T-helper 22 cell (primary cell): ENCODE measurements at regions not wholly inside any gene's neighbourhood (a gene's known extent, or its start where the extent isn't known, plus 50 kb on each side); places are given as distances from the start of the nearest gene placed in this dataset.

Source experiments
- DNase-seq: peaks from one replicate; pipeline ENCODE4 v3.0.0-alpha.2; 2020; ENCODE audit warnings: low read depth

DNA sequence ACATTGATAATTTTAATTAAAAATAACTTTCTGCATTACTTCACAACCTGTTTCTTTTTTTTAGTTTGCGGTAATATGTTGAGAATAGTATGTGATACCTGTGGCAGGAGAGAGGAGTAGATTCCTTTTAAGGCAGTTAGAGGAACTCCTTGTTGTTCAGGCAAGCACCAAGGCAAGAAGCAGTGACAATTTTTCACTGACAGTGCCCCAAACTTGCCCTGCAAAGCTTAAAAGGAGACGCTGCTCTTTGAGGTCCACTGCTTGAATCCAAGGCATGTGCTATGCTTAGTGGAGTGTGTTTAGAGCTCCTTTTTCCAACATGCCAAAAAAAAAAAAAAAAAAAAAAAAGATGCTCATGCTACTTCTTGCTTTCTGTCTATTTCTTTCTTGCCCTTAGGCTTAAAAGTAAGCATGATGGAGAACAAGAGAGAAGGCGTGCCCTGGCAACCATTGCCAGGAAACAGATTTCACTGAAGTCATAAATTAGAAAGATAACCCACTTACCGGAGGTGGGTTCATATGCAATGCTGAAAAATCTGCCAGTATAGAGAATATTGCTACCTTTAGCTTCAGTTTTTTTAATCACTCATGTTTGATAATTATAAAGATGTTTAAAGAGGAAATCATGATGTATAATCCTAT, 58.3 kb upstream of the DYRK2 start:
- no peak for DNase-seq

- DNase-seq: no peak
Observed at GRCh38 chr12:67592228-67593011, 56.1 kb upstream of the DYRK2 start.

DNA sequence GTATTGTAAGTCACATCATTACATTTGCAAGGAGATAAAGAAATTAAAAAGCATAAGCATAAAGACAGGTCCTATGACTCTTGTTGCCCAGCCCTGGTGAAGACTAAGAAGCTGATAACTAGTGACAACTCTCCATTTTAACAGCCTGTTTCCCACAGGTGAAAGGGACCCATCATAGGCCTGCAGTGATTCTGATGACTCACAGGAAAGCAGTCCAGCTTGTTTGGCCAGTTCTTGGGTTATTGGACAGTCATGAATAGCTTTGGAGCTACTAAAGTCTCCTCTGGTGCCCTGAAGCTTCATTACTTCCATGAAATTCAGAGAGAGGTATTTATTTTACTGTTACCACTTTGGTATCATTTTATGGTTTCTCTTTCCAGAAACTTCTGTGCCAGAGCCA, 55.5 kb upstream of the DYRK2 start:
- no peak for DNase-seq

DNA sequence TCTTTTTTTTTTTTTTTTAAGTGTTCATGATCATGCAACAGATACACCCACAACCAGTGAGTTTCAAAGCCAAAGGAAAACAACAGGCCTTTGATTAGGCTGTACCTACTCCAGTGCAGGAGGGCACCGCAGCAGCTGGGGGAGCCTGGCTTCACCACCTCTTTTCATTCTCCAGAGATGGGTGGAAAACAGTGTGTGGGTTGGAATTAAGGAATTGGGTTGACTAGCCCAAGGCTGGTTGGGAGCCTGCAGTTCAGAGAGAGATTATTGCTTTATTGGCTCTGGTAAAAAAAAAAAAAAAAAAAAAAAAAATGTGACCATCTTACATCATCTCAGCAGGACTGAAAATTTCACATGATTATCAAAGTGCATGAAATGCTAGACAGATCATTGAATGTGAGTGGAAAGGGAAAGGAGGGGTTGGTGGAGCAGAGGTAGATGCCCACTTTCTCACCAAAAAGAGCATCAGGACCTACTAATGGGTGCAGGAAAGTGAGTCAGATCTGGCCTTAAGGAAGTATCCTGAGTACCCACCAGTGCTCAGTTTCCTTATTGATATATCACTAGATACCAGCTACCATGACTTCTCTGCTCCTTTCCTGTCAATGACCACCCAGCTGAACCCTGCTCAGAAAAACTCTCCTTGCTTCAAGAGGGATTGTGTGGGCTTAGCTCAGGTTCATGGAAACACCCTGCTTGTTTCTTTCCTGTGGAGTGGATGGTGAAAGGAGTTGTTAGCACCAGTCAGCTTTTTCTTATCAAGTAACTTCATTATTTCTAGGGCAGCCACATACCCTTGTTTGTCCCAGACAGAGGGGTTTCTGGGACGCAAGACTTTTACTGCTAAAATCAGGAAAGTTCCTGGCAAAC, 54.8 kb upstream of the DYRK2 start:
- no peak for DNase-seq

- DNase-seq: no peak
Observed at GRCh38 chr12:67594888-67595287, 53.7 kb upstream of the DYRK2 start.

GRCh38 chr12:67595365-67595764, 53.2 kb upstream of the DYRK2 start:
- DNase-seq: no peak

- DNase-seq: no peak
Observed at GRCh38 chr12:67598598-67598997, 49.9 kb upstream of the DYRK2 start.
